OCI-LY1 (cell line): ENCODE measurements at regions not wholly inside any gene's neighbourhood (a gene's known extent, or its start where the extent isn't known, plus 50 kb on each side); places are given as distances from the start of the nearest gene placed in this dataset.

Experiments used
- H2AFZ ChIP-seq: fragments of 200-600 bp; sonication (generic), shearing (Covaris generic); 2 replicates; pipeline ENCODE4 v1.6.0; 2014; ENCODE audit warnings: antibody characterized with exemption, mild to moderate bottlenecking, low read length
- H3F3A ChIP-seq: fragments of 200-600 bp; sonication (generic), shearing (Covaris generic); 2 replicates; pipeline ENCODE4 v1.6.0; 2014; ENCODE audit warnings: mild to moderate bottlenecking, antibody characterized with exemption, low read length, moderate library complexity; ENCODE audit not compliant: insufficient read depth
- H3K27ac ChIP-seq: fragments of 200-600 bp; sonication (generic); 2 replicates; pipeline ENCODE4 v1.5.1; 2014; ENCODE audit warnings: low read length, mixed run types, mild to moderate bottlenecking, low read depth; ENCODE audit not compliant: poor library complexity, severe bottlenecking
- H3K27me3 ChIP-seq: fragments of 200-600 bp; sonication (generic); 2 replicates; pipeline ENCODE4 v1.6.0; 2014; ENCODE audit warnings: antibody characterized with exemption, mild to moderate bottlenecking, low read length, moderate library complexity; ENCODE audit not compliant: insufficient read depth
- H3K36me3 ChIP-seq: fragments of 200-600 bp; sonication (generic); 2 replicates; pipeline ENCODE4 v1.6.1; 2014; ENCODE audit warnings: mild to moderate bottlenecking, antibody characterized with exemption, low read length, moderate library complexity, mixed read lengths; ENCODE audit not compliant: insufficient read depth
- H3K4me1 ChIP-seq: fragments of 200-600 bp; sonication (generic); 2 replicates; pipeline ENCODE4 v1.5.1; 2014; ENCODE audit warnings: mild to moderate bottlenecking, low read length, moderate library complexity; ENCODE audit not compliant: insufficient read depth, severe bottlenecking
- H3K4me2 ChIP-seq: fragments of 200-600 bp; sonication (generic), shearing (Covaris generic); 2 replicates; pipeline ENCODE4 v1.6.1; 2014; ENCODE audit warnings: low read length
- H3K4me3 ChIP-seq: fragments of 200-600 bp; sonication (generic); 2 replicates; pipeline ENCODE4 v1.5.1; 2014; ENCODE audit warnings: low read length, low read depth, mild to moderate bottlenecking, mixed read lengths; ENCODE audit not compliant: poor library complexity, severe bottlenecking
- H3K79me2 ChIP-seq: fragments of 200-600 bp; shearing (Covaris generic); 2 replicates; pipeline ENCODE4 v1.6.1; 2016; ENCODE audit warnings: mixed run types, low read length, mixed read lengths; ENCODE audit not compliant: insufficient read depth
- H3K9ac ChIP-seq: fragments of 200-600 bp; sonication (generic), shearing (Covaris generic); 2 replicates; pipeline ENCODE4 v1.6.1; 2014; ENCODE audit warnings: mild to moderate bottlenecking, low read length, mixed read lengths
- H3K9me2 ChIP-seq: fragments of 200-600 bp; sonication (generic), shearing (Covaris generic); 2 replicates; pipeline ENCODE4 v1.6.1; 2014; ENCODE audit warnings: low read depth, mild to moderate bottlenecking, low read length, mixed read lengths
- H3K9me3 ChIP-seq: fragments of 200-600 bp; shearing (Covaris generic); 2 replicates; pipeline ENCODE4 v1.6.1; 2014; ENCODE audit warnings: low read length, mixed read lengths
- H4K20me1 ChIP-seq: fragments of 200-600 bp; sonication (generic), shearing (Covaris generic); 2 replicates; pipeline ENCODE4 v1.6.0; 2016; ENCODE audit warnings: mild to moderate bottlenecking, low read length; ENCODE audit not compliant: insufficient read depth
- EZH2 ChIP-seq: fragments of 200-600 bp; sonication (generic), shearing (Covaris generic); IDR thresholded peaks from 2 replicates; pipeline ENCODE4 v1.8.0; 2017; ENCODE audit warnings: borderline replicate concordance, mixed run types, mild to moderate bottlenecking, antibody characterized with exemption, low read length, moderate library complexity, mixed read lengths
- TF ChIP-seq, protein P1 (sequence below): fragments of 200-600 bp; sonication (generic), shearing (Covaris generic); IDR thresholded peaks from 2 replicates; pipeline ENCODE4 v1.5.1; 2017; ENCODE audit warnings: mild to moderate bottlenecking, antibody characterized with exemption, low read length, moderate library complexity, mixed read lengths

DNA sequence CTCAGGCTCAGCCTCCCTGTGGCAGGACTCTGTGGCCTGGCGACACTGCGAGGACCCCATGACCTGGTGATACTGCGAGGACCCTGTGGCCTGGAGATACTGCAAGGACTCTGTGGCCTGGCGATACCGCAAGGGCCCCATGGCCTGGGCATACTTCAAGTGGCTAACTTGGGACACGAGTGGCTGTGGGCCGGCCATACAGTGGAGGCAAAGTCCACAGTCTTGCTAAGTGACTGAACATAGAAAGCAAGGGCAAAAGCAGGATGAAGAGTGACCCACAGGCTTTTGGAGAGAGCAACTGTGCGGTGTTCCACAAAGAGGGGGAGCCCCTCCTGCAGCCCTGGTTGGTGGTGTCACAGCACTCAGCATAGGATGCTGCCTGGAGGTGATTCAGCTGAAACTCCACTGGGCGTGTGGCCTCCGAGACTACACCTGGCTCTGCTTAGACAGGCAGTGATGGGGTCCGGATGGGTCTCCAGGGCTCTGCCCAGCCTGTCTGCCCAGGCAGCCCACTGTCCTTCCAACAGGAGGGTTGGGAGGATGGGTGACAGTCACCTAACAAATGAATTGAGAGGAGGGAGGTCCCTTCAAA is 691.0 kb upstream of the HS6ST1 start:
- Histone ChIP-seq H3K9me2 (no peaks in the 10 kb centered on the region), H3K9me3 (no peaks in the 10 kb centered on the region), H3K4me2 (no peak overlapping the region), H3K4me1 (no peaks in the 10 kb centered on the region), H3K4me3 (no peak overlapping the region), H3K27ac (no peak overlapping the region), H3K9ac (no peak overlapping the region), H2AFZ (no peak overlapping the region), H3K79me2 (no peaks in the 10 kb centered on the region), H3K27me3 (no peaks in the 10 kb centered on the region), H3K36me3 (no peaks in the 10 kb centered on the region), H4K20me1 (no peaks in the 10 kb centered on the region), H3F3A (no peaks in the 10 kb centered on the region)
- TF ChIP-seq EZH2: no peak
- TF ChIP-seq, protein P1, sequence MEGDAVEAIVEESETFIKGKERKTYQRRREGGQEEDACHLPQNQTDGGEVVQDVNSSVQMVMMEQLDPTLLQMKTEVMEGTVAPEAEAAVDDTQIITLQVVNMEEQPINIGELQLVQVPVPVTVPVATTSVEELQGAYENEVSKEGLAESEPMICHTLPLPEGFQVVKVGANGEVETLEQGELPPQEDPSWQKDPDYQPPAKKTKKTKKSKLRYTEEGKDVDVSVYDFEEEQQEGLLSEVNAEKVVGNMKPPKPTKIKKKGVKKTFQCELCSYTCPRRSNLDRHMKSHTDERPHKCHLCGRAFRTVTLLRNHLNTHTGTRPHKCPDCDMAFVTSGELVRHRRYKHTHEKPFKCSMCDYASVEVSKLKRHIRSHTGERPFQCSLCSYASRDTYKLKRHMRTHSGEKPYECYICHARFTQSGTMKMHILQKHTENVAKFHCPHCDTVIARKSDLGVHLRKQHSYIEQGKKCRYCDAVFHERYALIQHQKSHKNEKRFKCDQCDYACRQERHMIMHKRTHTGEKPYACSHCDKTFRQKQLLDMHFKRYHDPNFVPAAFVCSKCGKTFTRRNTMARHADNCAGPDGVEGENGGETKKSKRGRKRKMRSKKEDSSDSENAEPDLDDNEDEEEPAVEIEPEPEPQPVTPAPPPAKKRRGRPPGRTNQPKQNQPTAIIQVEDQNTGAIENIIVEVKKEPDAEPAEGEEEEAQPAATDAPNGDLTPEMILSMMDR: no peak

DNA sequence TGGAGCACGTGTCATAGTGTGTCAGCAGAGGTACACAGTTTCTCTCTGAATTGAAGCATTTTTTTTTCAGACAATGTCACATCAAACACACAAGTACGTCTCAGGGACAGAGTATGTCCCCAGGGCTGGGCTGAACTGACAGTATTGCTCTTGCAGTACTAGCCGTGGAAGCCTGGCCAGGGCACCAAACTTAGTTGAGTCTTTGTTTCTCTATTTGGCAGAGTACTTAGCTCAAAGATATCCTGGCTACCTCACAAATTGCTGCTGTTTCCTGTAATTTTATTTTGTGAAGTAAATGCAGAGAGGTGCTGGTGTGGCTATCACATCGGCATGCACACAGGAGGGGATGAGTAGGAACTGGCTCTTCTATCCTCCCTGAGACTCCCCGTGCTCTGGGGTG is 691.6 kb upstream of the HS6ST1 start:
- Histone ChIP-seq H3K4me2 (no peak overlapping the region), H2AFZ (no peak overlapping the region), H3K27me3 (no peaks in the 10 kb centered on the region), H3F3A (no peaks in the 10 kb centered on the region), H4K20me1 (no peaks in the 10 kb centered on the region), H3K4me3 (no peak overlapping the region), H3K36me3 (no peaks in the 10 kb centered on the region), H3K27ac (no peak overlapping the region), H3K9me3 (no peaks in the 10 kb centered on the region), H3K9ac (no peak overlapping the region), H3K79me2 (no peaks in the 10 kb centered on the region), H3K9me2 (no peaks in the 10 kb centered on the region), H3K4me1 (no peaks in the 10 kb centered on the region)
- no peak for TF ChIP-seq EZH2
- TF ChIP-seq, protein P1: no peak

DNA sequence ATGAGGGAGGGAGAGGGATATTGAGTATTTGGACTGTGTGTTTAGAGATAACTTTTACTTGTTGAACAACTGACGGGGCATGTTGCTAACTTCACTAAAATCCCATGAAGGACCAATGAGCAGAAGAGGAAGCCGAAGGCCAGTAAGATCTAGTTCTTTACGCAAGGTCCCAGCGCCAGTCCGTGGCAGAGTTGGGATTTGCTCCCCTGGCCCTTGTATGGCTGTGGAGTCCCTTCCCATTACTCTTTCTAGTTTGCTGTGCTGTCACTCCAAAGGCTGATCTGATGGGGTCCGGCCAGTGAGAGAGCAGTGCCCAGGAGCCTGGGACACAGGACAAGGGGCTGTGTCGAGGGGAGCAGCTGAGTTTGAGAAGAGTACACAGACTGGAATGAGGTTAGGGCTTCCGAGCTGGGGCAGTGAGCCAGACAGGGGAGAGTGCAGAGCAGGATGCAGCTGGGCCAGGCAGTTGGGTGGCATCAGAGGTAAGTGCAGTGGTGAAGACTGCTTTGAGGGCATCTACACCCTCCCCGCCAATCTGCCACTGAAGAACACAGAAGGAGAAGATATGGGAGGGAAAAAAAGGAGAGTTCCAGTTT is 692.9 kb upstream of the HS6ST1 start:
- no peak overlapping the region for H3K4me3 ChIP-seq
- no peak overlapping the region for H2AFZ ChIP-seq
- H3F3A ChIP-seq: no peaks in the 10 kb centered on the region
- no peaks in the 10 kb centered on the region for H3K36me3 ChIP-seq
- no peaks in the 10 kb centered on the region for H3K9me3 ChIP-seq
- no peak overlapping the region for H3K27ac ChIP-seq
- no peaks in the 10 kb centered on the region for H3K27me3 ChIP-seq
- H4K20me1 ChIP-seq: no peaks in the 10 kb centered on the region
- no peaks in the 10 kb centered on the region for H3K4me1 ChIP-seq
- no peaks in the 10 kb centered on the region for H3K9me2 ChIP-seq
- no peak overlapping the region for H3K4me2 ChIP-seq
- TF ChIP-seq, protein P1: no peak
- no peak for TF ChIP-seq EZH2
- H3K79me2 ChIP-seq: no peaks in the 10 kb centered on the region
- no peak overlapping the region for H3K9ac ChIP-seq
